Activated naive CD8-positive, alpha-beta T cell treated with anti-CD3 and anti-CD28 coated beads, Interleukin-2, amount 50 U/mL, for 24 hours (primary cell): ENCODE measurements at regions not wholly inside any gene's neighbourhood (a gene's known extent, or its start where the extent isn't known, plus 50 kb on each side); places are given as distances from the start of the nearest gene placed in this dataset.
A peak's percentile ranks its signal among the peaks of the same experiment; 100 is the strongest.
"Not testable (repeated sequence)": the region's sequence is repeated elsewhere in the genome, so short reads cannot be mapped to it uniquely, and the experiment has no call there.

Experiments used
- ATAC-seq: fragments of 150-1000 bp; cut with Tn5 transposase; one replicate; pipeline ENCODE4 v1.10.0; 2021
- DNase-seq: peaks from one replicate; pipeline ENCODE4 v3.0.0; 2021
- H3K27ac Mint-ChIP-seq: one replicate; pipeline ENCODE4 v1.8.0; 2021; ENCODE audit warnings: mild to moderate bottlenecking, mixed read lengths
- H3K27me3 Mint-ChIP-seq: one replicate; pipeline ENCODE4 v1.8.0; 2021; ENCODE audit warnings: mixed read lengths
- H3K36me3 Mint-ChIP-seq: one replicate; pipeline ENCODE4 v1.8.0; 2021; ENCODE audit warnings: low read depth, mixed read lengths
- H3K4me1 Mint-ChIP-seq: one replicate; pipeline ENCODE4 v1.8.0; 2021; ENCODE audit warnings: mixed read lengths
- H3K4me3 Mint-ChIP-seq: one replicate; pipeline ENCODE4 v1.8.0; 2021; ENCODE audit warnings: mild to moderate bottlenecking, moderate library complexity, mixed read lengths
- H3K9me3 Mint-ChIP-seq: one replicate; pipeline ENCODE4 v1.8.0; 2021; ENCODE audit warnings: mixed read lengths

- Mint-ChIP-seq H3K27me3 (peaks cover 10% of the 10 kb centered on the region), H3K27ac (peak overlapping the region; percentile 85), H3K4me3 (no peak overlapping the region), H3K9me3 (peaks cover 7% of the 10 kb centered on the region), H3K36me3 (no peaks in the 10 kb centered on the region), H3K4me1 (peaks cover 18% of the 10 kb centered on the region)
- no peak for DNase-seq
- peak; percentile 33 for ATAC-seq
Measured at GRCh38 chr18:59038295-59039039, 101.2 kb upstream of the SEC11C start.

- H3K4me1 Mint-ChIP-seq, result peaks cover 18% of the 10 kb centered on the region
- H3K36me3 Mint-ChIP-seq, ATAC-seq, DNase-seq, H3K9me3 Mint-ChIP-seq, H3K4me3 Mint-ChIP-seq, H3K27me3 Mint-ChIP-seq: not testable (repeated sequence)
- peak overlapping the region; percentile 83 for H3K27ac Mint-ChIP-seq
Measured at GRCh38 chr18:59039040-59039320, 100.7 kb upstream of the SEC11C start.

- DNase-seq, result no peak
- H3K27ac Mint-ChIP-seq, result peak overlapping the region; percentile 83
- no peaks in the 10 kb centered on the region for H3K36me3 Mint-ChIP-seq
- H3K4me1 Mint-ChIP-seq, result peaks cover 18% of the 10 kb centered on the region
- H3K4me3 Mint-ChIP-seq, result no peak overlapping the region
- ATAC-seq, result no peak
- H3K9me3 Mint-ChIP-seq, result peaks cover 7% of the 10 kb centered on the region
- H3K27me3 Mint-ChIP-seq, result peaks cover 10% of the 10 kb centered on the region
Measured at GRCh38 chr18:59039449-59039848, 100.2 kb upstream of the SEC11C start.

- Mint-ChIP-seq H3K4me1 (peaks cover 18% of the 10 kb centered on the region), H3K9me3 (peaks cover 7% of the 10 kb centered on the region), H3K4me3 (no peak overlapping the region), H3K27me3 (peaks cover 5% of the 10 kb centered on the region), H3K36me3 (no peaks in the 10 kb centered on the region), H3K27ac (no peak overlapping the region)
- DNase-seq (no peak), ATAC-seq (no peak)
Measured at GRCh38 chr18:59040770-59041148, 98.9 kb upstream of the SEC11C start.

GRCh38 chr18:59041296-59041695 is 98.4 kb upstream of the SEC11C start:
- Mint-ChIP-seq H3K27ac (no peak overlapping the region), H3K27me3 (peaks cover 5% of the 10 kb centered on the region), H3K9me3 (peaks cover 7% of the 10 kb centered on the region), H3K4me3 (no peak overlapping the region), H3K36me3 (no peaks in the 10 kb centered on the region), H3K4me1 (peaks cover 18% of the 10 kb centered on the region)
- DNase-seq, result no peak
- ATAC-seq, result no peak

- DNase-seq (no peak), ATAC-seq (no peak)
- Mint-ChIP-seq H3K4me3 (no peak overlapping the region), H3K9me3 (peaks cover 7% of the 10 kb centered on the region), H3K27ac (no peak overlapping the region), H3K36me3 (no peaks in the 10 kb centered on the region), H3K27me3 (peaks cover 3% of the 10 kb centered on the region), H3K4me1 (peaks cover 18% of the 10 kb centered on the region)
Measured at GRCh38 chr18:59041819-59042815, 97.6 kb upstream of the SEC11C start.

GRCh38 chr18:59044855-59045254 is 94.8 kb upstream of the SEC11C start:
- Mint-ChIP-seq H3K27me3 (peaks cover 11% of the 10 kb centered on the region), H3K4me3 (no peak overlapping the region), H3K36me3 (no peaks in the 10 kb centered on the region), H3K27ac (no peak overlapping the region), H3K4me1 (peaks cover 4% of the 10 kb centered on the region), H3K9me3 (no peaks in the 10 kb centered on the region)
- ATAC-seq (no peak), DNase-seq (no peak)

GRCh38 chr18:59047321-59048047 is 92.2 kb upstream of the SEC11C start:
- H3K27ac Mint-ChIP-seq, result no peak overlapping the region
- peaks cover 13% of the 10 kb centered on the region for H3K27me3 Mint-ChIP-seq

GRCh38 chr18:59048048-59048363 is 91.7 kb upstream of the SEC11C start:
- Mint-ChIP-seq H3K27me3 (peaks cover 13% of the 10 kb centered on the region), H3K4me3 (no peak overlapping the region), H3K9me3 (no peaks in the 10 kb centered on the region), H3K27ac (no peak overlapping the region), H3K36me3 (no peaks in the 10 kb centered on the region), H3K4me1 (peaks cover 4% of the 10 kb centered on the region)
- DNase-seq, result no peak
- no peak for ATAC-seq

More at GRCh38 chr18:59047321-59048047, 92.2 kb upstream of the SEC11C start:
- Mint-ChIP-seq H3K4me1 (peaks cover 4% of the 10 kb centered on the region), H3K4me3 (no peak overlapping the region), H3K9me3 (no peaks in the 10 kb centered on the region), H3K36me3 (no peaks in the 10 kb centered on the region)
- ATAC-seq, result no peak
- DNase-seq, result no peak

- ATAC-seq, result peak; percentile 28
Measured at GRCh38 chr18:59048378-59048777, 91.3 kb upstream of the SEC11C start.

GRCh38 chr18:59049721-59050660 is 89.7 kb upstream of the SEC11C start:
- Mint-ChIP-seq H3K36me3 (no peaks in the 10 kb centered on the region), H3K27ac (no peak overlapping the region), H3K4me3 (no peak overlapping the region), H3K27me3 (peaks cover 16% of the 10 kb centered on the region), H3K9me3 (no peaks in the 10 kb centered on the region), H3K4me1 (peaks cover 4% of the 10 kb centered on the region)
- no peak for ATAC-seq
- DNase-seq, result no peak

More at GRCh38 chr18:59048378-59048777, 91.3 kb upstream of the SEC11C start:
- Mint-ChIP-seq H3K4me3 (no peak overlapping the region), H3K27ac (no peak overlapping the region), H3K9me3 (no peaks in the 10 kb centered on the region), H3K27me3 (peaks cover 15% of the 10 kb centered on the region), H3K36me3 (no peaks in the 10 kb centered on the region), H3K4me1 (peaks cover 4% of the 10 kb centered on the region)
- DNase-seq, result no peak

GRCh38 chr18:59050661-59051057 is 89.0 kb upstream of the SEC11C start:
- Mint-ChIP-seq H3K27me3 (peaks cover 16% of the 10 kb centered on the region), H3K27ac (no peak overlapping the region)
- ATAC-seq, result no peak

GRCh38 chr18:59051470-59052165 is 88.1 kb upstream of the SEC11C start:
- H3K9me3 Mint-ChIP-seq, result no peaks in the 10 kb centered on the region

More at GRCh38 chr18:59050661-59051057, 89.0 kb upstream of the SEC11C start:
- no peak for DNase-seq
- H3K36me3 Mint-ChIP-seq, result no peaks in the 10 kb centered on the region
- H3K4me1 Mint-ChIP-seq, result peaks cover 4% of the 10 kb centered on the region
- H3K9me3 Mint-ChIP-seq, result no peaks in the 10 kb centered on the region
- no peak overlapping the region for H3K4me3 Mint-ChIP-seq

More at GRCh38 chr18:59051470-59052165, 88.1 kb upstream of the SEC11C start:
- ATAC-seq (no peak), DNase-seq (no peak)
- H3K27ac Mint-ChIP-seq, result no peak overlapping the region
- peaks cover 18% of the 10 kb centered on the region for H3K27me3 Mint-ChIP-seq
- H3K36me3 Mint-ChIP-seq, result no peaks in the 10 kb centered on the region
- H3K4me1 Mint-ChIP-seq, result peaks cover 4% of the 10 kb centered on the region
- H3K4me3 Mint-ChIP-seq, result no peak overlapping the region
